H9 (cell line): ENCODE measurements at regions not wholly inside any gene's neighbourhood (a gene's known extent, or its start where the extent isn't known, plus 50 kb on each side); places are given as distances from the start of the nearest gene placed in this dataset.

ENCODE experiments used
- DNase-seq: peaks from one replicate; pipeline ENCODE4 v3.0.0-alpha.2; 2017
- H2AFZ ChIP-seq: one replicate; pipeline ENCODE4 v1.6.1; 2013; ENCODE audit warnings: mild to moderate bottlenecking, low read length, control low read depth, moderate library complexity
- H2AK5ac ChIP-seq: 2 replicates; pipeline ENCODE4 v1.6.1; 2013; ENCODE audit warnings: low read length, control low read depth, mixed read lengths; ENCODE audit not compliant: insufficient read length
- H2BK120ac ChIP-seq: one replicate; pipeline ENCODE4 v1.6.1; 2013; ENCODE audit warnings: low read depth, mild to moderate bottlenecking, low read length, control low read depth, inconsistent platforms; ENCODE audit not compliant: poor library complexity, severe bottlenecking
- H2BK12ac ChIP-seq: 2 replicates; pipeline ENCODE4 v1.6.1; 2013; ENCODE audit warnings: low read length, control low read depth, mixed read lengths, low read depth; ENCODE audit not compliant: insufficient read length
- H2BK15ac ChIP-seq: 2 replicates; pipeline ENCODE4 v1.6.1; 2013; ENCODE audit warnings: low read depth, low read length, control low read depth
- H2BK20ac ChIP-seq: one replicate; pipeline ENCODE4 v1.6.1; 2013; ENCODE audit warnings: low read depth, mild to moderate bottlenecking, low read length, control low read depth, inconsistent platforms; ENCODE audit not compliant: poor library complexity, severe bottlenecking
- H2BK5ac ChIP-seq: 2 replicates; pipeline ENCODE4 v1.6.1; 2013; ENCODE audit warnings: low read length, control low read depth, mixed read lengths; ENCODE audit not compliant: insufficient read length
- H3K14ac ChIP-seq: 2 replicates; pipeline ENCODE4 v1.6.1; 2013; ENCODE audit warnings: low read length, control low read depth; ENCODE audit not compliant: insufficient read depth
- H3K18ac ChIP-seq: 2 replicates; pipeline ENCODE4 v1.6.1; 2013; ENCODE audit warnings: low read depth, mild to moderate bottlenecking, mixed read lengths, low read length, control low read depth; ENCODE audit not compliant: insufficient read length
- H3K23ac ChIP-seq: 2 replicates; pipeline ENCODE4 v1.6.1; 2013; ENCODE audit warnings: low read length, control low read depth, mixed read lengths, low read depth; ENCODE audit not compliant: insufficient read length
- H3K23me2 ChIP-seq: 2 replicates; pipeline ENCODE4 v1.6.1; 2013; ENCODE audit warnings: low read depth, mild to moderate bottlenecking, mixed read lengths, low read length, control low read depth; ENCODE audit not compliant: insufficient read length, poor library complexity, severe bottlenecking
- H3K27ac ChIP-seq: 2 replicates; pipeline ENCODE4 v1.5.1; 2013; ENCODE audit warnings: low read length, control low read depth, mixed read lengths, low read depth; ENCODE audit not compliant: insufficient read length
- H3K27me3 ChIP-seq: 2 replicates; pipeline ENCODE4 v1.6.1; 2013; ENCODE audit warnings: low read length, control low read depth, inconsistent platforms; ENCODE audit not compliant: insufficient read depth
- H3K4ac ChIP-seq: 2 replicates; pipeline ENCODE4 v1.6.1; 2013; ENCODE audit warnings: low read depth, mild to moderate bottlenecking, control low read depth, inconsistent platforms, low read length, moderate library complexity
- H3K4me1 ChIP-seq: 2 replicates; pipeline ENCODE4 v1.6.1; 2013; ENCODE audit warnings: low read length, control low read depth, inconsistent platforms; ENCODE audit not compliant: insufficient read depth
- H3K4me2 ChIP-seq: 2 replicates; pipeline ENCODE4 v1.6.1; 2013; ENCODE audit warnings: low read length, control low read depth, mixed read lengths; ENCODE audit not compliant: insufficient read length, insufficient read depth
- H3K56ac ChIP-seq: 2 replicates; pipeline ENCODE4 v1.6.1; 2013; ENCODE audit warnings: low read depth, mild to moderate bottlenecking, mixed read lengths, low read length, control low read depth; ENCODE audit not compliant: insufficient read length
- H3K79me1 ChIP-seq: 2 replicates; pipeline ENCODE4 v1.6.1; 2013; ENCODE audit warnings: low read depth, mild to moderate bottlenecking, moderate library complexity, low read length, control low read depth, inconsistent platforms; ENCODE audit not compliant: insufficient read depth, poor library complexity, severe bottlenecking
- H3K79me2 ChIP-seq: 2 replicates; pipeline ENCODE4 v1.6.1; 2013; ENCODE audit warnings: low read length, control low read depth, inconsistent platforms; ENCODE audit not compliant: insufficient read depth
- H3K9ac ChIP-seq: 2 replicates; pipeline ENCODE4 v1.6.1; 2013; ENCODE audit warnings: low read length, control low read depth, mixed read lengths; ENCODE audit not compliant: insufficient read length; ENCODE audit errors: extremely low read depth
- H3K9me3 ChIP-seq: one replicate; pipeline ENCODE4 v1.6.1; 2013; ENCODE audit warnings: low read depth, low read length, inconsistent platforms; ENCODE audit not compliant: control insufficient read depth
- H3T11ph ChIP-seq: one replicate; pipeline ENCODE4 v1.6.1; 2013; ENCODE audit warnings: mild to moderate bottlenecking, low read length, control low read depth, inconsistent platforms
- H4K20me1 ChIP-seq: one replicate; pipeline ENCODE4 v1.6.1; 2013; ENCODE audit not compliant: control insufficient read depth, insufficient read length, insufficient read depth
- H4K5ac ChIP-seq: 2 replicates; pipeline ENCODE4 v1.6.1; 2013; ENCODE audit warnings: low read depth, mild to moderate bottlenecking, mixed read lengths, low read length, control low read depth; ENCODE audit not compliant: insufficient read length
- H4K8ac ChIP-seq: replicated peaks from 2 replicates; pipeline ENCODE4 v1.6.1; 2013; ENCODE audit warnings: low read length, control low read depth, mixed read lengths, low read depth; ENCODE audit not compliant: insufficient read length
- H4K91ac ChIP-seq: 2 replicates; pipeline ENCODE4 v1.6.1; 2013; ENCODE audit warnings: low read depth, mild to moderate bottlenecking, moderate library complexity, mixed read lengths, low read length, control low read depth; ENCODE audit not compliant: insufficient read length
- H3K27ac Mint-ChIP-seq, 3 experiments: 2 replicates in 2 of 3; 3 replicates in 1 of 3; pipeline ENCODE4 v1.8.0; 2020 to 2021; ENCODE audit warnings: mixed read lengths in 3 of 3, mild to moderate bottlenecking in 1 of 3, moderate library complexity in 1 of 3
- H3K27me3 Mint-ChIP-seq: 2 replicates; pipeline ENCODE4 v1.8.0; 2021; ENCODE audit warnings: low read depth, mild to moderate bottlenecking, moderate library complexity, mixed read lengths
- H3K36me3 Mint-ChIP-seq, 3 experiments: 2 replicates in 2 of 3; 3 replicates in 1 of 3; pipeline ENCODE4 v1.8.0; 2020 to 2021; ENCODE audit warnings: low read depth in 3 of 3, mixed read lengths in 3 of 3; ENCODE audit not compliant: insufficient read depth in 1 of 3
- H3K4me1 Mint-ChIP-seq, 2 experiments: 2 replicates each; pipeline ENCODE4 v1.8.0; 2020; ENCODE audit warnings: mixed read lengths in 2 of 2
- H3K4me3 Mint-ChIP-seq, 2 experiments: 2 replicates in 1 of 2; 3 replicates in 1 of 2; pipeline ENCODE4 v1.8.0; 2020 to 2021; ENCODE audit warnings: mild to moderate bottlenecking in 2 of 2, mixed read lengths in 2 of 2, moderate library complexity in 1 of 2
- H3K9me3 Mint-ChIP-seq, 2 experiments: 2 replicates in 1 of 2; 3 replicates in 1 of 2; pipeline ENCODE4 v1.8.0; 2020; ENCODE audit warnings: mild to moderate bottlenecking in 2 of 2, mixed read lengths in 2 of 2, moderate library complexity in 1 of 2
- CTCF ChIP-seq: fragments of 200-600 bp; sonication (generic); conservative IDR thresholded peaks from 3 replicates; pipeline ENCODE4 v1.8.0; 2021; ENCODE audit warnings: antibody characterized with exemption, mild to moderate bottlenecking
- WGBS: extraction: QIAGEN DNeasy Blood & Tissue Kit; methylation state at CpG from one replicate; pipeline ENCODE4 v1.1.7; 2013; ENCODE audit warnings: missing lambda C conversion rate, low lambda C conversion rate, mixed read lengths; ENCODE audit not compliant: insufficient read length; ENCODE audit errors: extremely low coverage; 5-methylcytosine and 5-hydroxymethylcytosine counted together

GRCh38 chr2:47632754-47633153 lies 62.0 kb upstream of the KCNK12 start:
- no CpG with 5 or more reads among the region's 3 CpGs for WGBS
- no peak overlapping the region for H3K56ac ChIP-seq
- DNase-seq, result no peak
- no peak overlapping the region for H2BK120ac ChIP-seq
- Mint-ChIP-seq H3K9me3 (no peaks in the 10 kb centered on the region; a peak in 1 of 5 replicates), H3K36me3 (no peaks in the 10 kb centered on the region; a peak in 1 of 7 replicates), H3K27ac (no peak overlapping the region; a peak in 1 of 7 replicates), H3K27me3 (no peaks in the 10 kb centered on the region; the same call in 1 of the 2 replicates), H3K4me1 (peaks cover 44 to 63% of the 10 kb centered on the region in 2 experiments), H3K4me3 (no peak overlapping the region)
- H2BK5ac ChIP-seq, result no peak overlapping the region
- no peak overlapping the region for H2BK15ac ChIP-seq
- peaks cover 8% of the 10 kb centered on the region; the same call in 1 of the 2 replicates for H3K4me1 ChIP-seq
- no peak overlapping the region for H4K8ac ChIP-seq
- H3K4ac ChIP-seq, result no peak overlapping the region
- no peaks in the 10 kb centered on the region for H3K23me2 ChIP-seq
- H3K9me3 ChIP-seq, result no peaks in the 10 kb centered on the region
- H4K20me1 ChIP-seq, result no peaks in the 10 kb centered on the region
- H3K27ac ChIP-seq, result no peak overlapping the region
- H3K79me2 ChIP-seq, result no peaks in the 10 kb centered on the region
- no peak overlapping the region for H3K14ac ChIP-seq
- H4K91ac ChIP-seq, result no peak overlapping the region
- H2BK20ac ChIP-seq, result no peak overlapping the region
- no peak for TF ChIP-seq CTCF
- no peak overlapping the region for H2BK12ac ChIP-seq
- no peaks in the 10 kb centered on the region for H3K79me1 ChIP-seq
- no peak overlapping the region for H3K18ac ChIP-seq
- no peak overlapping the region for H3K23ac ChIP-seq
- H4K5ac ChIP-seq, result no peak overlapping the region
- no peak overlapping the region for H2AFZ ChIP-seq
- H3K9ac ChIP-seq, result no peak overlapping the region
- H3K27me3 ChIP-seq, result no peaks in the 10 kb centered on the region
- H3T11ph ChIP-seq, result no peak overlapping the region
- H3K4me2 ChIP-seq, result no peak overlapping the region
- no peak overlapping the region for H2AK5ac ChIP-seq
